ENCODE measurements at regions not wholly inside any gene's neighbourhood (a gene's known extent, or its start where the extent isn't known, plus 50 kb on each side); places are given as distances from the start of the nearest gene placed in this dataset.
A peak's percentile ranks its signal among the peaks of the same experiment; 100 is the strongest.
"Not testable (repeated sequence)": the region's sequence is repeated elsewhere in the genome, so short reads cannot be mapped to it uniquely, and the experiment has no call there.

DNA sequence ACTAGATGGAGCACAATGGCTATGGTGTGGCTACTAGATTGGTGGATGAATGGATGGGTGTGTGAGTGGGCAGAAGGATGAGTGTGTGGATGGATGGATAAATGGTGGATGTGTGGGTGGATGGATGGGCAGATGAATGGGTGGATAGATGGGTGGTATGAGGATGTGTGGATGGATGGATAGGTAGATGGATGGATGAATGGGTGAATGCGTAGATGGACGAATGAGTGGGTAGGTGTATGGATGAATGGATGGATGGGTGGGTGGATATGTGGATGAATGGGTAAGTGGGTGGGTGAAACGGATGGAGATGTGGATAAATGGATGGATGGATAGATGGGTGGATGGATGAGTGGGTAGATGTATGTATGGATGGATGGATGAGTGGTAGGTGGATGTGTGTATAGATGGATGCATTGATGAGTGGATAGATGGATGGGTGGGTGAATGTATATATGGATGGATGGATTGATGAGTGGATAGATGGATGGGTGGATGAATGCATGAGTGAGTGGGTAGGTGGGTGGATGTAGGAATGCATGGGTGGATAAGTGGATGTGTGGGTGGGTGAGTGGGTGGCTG, 114.2 kb downstream of the TEX29 start:
- TF ChIP-seq POLR2A (IDR thresholded peaks at IDR 0.05) = no peak
- TF ChIP-seq, protein P1, sequence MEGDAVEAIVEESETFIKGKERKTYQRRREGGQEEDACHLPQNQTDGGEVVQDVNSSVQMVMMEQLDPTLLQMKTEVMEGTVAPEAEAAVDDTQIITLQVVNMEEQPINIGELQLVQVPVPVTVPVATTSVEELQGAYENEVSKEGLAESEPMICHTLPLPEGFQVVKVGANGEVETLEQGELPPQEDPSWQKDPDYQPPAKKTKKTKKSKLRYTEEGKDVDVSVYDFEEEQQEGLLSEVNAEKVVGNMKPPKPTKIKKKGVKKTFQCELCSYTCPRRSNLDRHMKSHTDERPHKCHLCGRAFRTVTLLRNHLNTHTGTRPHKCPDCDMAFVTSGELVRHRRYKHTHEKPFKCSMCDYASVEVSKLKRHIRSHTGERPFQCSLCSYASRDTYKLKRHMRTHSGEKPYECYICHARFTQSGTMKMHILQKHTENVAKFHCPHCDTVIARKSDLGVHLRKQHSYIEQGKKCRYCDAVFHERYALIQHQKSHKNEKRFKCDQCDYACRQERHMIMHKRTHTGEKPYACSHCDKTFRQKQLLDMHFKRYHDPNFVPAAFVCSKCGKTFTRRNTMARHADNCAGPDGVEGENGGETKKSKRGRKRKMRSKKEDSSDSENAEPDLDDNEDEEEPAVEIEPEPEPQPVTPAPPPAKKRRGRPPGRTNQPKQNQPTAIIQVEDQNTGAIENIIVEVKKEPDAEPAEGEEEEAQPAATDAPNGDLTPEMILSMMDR (IDR thresholded peaks at IDR 0.05) = no peak
- intact Hi-C loops (cut with DNase I; ENCODE audit: low total_unique reads) = no loop called here
- no peak overlapping the region for H3K4me3 ChIP-seq (ENCODE audit: low read depth, poor library complexity, severe bottlenecking)
- WGBS, 2 donors = 48 to 65% methylated on average over 3 of the region's 3 CpGs
- DNase-seq (ENCODE audit: low spot score in 2 of 2) = no peak

DNA sequence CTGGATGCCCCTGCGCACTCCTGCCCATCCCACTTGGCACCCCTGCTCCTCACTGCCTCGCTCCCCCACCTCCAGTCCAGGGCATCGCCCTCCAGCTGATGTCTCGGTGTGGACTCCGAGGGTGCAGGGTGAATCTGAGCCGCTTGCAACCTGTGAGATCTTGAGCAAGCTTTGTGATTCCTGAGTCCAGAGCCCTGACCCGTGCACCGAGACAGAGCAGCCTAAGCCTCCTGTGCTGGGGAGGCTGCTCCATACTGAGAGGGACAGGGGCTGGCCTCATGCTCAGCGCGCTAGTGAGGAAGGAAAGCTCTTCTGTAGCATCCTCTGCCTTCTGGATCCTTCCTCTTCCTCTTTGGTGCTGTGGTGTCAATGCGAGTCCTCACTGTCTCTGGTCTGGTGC, 116.0 kb downstream of the TEX29 start:
- WGBS, 2 donors = 80 to 81% methylated on average over 11 of the region's 11 CpGs
- intact Hi-C loops (cut with DNase I; ENCODE audit: low total_unique reads) = no loop called here
- DNase-seq (ENCODE audit: low spot score in 2 of 2) = no peak
- TF ChIP-seq, protein P1 (IDR thresholded peaks at IDR 0.05) = no peak
- no peak for TF ChIP-seq POLR2A (IDR thresholded peaks at IDR 0.05)
- H3K4me3 ChIP-seq (ENCODE audit: low read depth, poor library complexity, severe bottlenecking) = no peak overlapping the region

DNA sequence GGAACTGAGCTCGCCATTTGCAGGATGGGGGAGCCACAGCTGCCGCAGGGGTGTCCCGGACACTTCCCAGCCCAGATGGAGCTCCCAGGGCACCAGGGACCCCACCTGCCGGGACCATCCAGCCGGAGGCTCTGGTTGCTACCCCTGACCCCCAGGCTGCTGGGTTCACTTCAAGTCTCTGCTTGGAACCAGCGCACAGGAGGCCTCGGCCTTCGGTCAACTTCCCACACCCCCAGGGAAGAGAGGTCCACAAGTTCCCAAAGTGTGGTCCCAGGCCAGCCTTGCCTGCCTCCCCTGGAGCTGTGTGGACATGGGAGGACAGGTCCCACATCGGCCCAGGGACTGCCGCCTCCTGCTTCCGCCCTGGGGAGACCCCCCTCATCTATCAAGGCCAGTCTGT, 117.0 kb downstream of the TEX29 start:
- intact Hi-C loops (cut with DNase I; ENCODE audit: low total_unique reads) = no loop called here
- TF ChIP-seq POLR2A (IDR thresholded peaks at IDR 0.05) = no peak
- TF ChIP-seq, protein P1 (IDR thresholded peaks at IDR 0.05) = no peak
- 81 to 90% methylated on average over 6 to 9 of the region's 11 CpGs for WGBS, 2 donors
- DNase-seq (ENCODE audit: low spot score in 2 of 2) = no peak
- no peak overlapping the region for H3K4me3 ChIP-seq (ENCODE audit: low read depth, poor library complexity, severe bottlenecking)

DNA sequence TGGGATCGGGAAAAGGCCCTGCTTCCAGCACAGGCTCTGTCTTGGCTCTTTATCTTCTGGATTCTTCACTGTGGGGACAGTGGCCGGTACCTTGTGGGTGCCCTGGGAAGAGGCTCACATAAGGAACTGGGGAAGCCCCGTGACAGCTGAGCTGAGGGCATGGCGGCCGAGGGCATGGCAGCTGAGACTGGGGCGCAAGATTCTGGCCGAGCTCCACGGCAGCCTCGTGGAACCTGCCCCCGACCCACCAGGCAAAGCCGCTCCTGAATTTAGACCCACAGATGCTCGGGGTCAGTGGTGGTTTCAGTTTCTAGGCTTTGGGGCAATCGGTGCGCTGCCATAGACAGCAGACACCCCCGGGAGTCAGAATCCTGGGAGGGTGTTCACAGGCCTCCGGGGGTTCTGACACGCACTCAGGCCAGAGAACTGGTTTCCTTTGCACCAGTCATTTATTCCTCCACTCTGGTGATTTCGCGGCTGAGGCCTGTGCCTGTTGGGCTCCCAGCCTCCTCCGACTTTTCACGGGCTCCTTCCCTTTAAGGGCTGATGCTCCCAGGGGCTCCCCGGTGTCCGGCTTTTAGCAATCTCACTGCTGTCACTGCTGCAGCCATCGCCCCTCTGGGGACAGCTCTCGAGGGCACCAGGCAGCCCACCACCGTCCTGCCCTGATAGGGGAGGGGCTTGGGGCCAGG, 117.6 kb downstream of the TEX29 start:
- TF ChIP-seq, protein P1 (IDR thresholded peaks at IDR 0.05) = no peak
- no peak for TF ChIP-seq POLR2A (IDR thresholded peaks at IDR 0.05)

DNA sequence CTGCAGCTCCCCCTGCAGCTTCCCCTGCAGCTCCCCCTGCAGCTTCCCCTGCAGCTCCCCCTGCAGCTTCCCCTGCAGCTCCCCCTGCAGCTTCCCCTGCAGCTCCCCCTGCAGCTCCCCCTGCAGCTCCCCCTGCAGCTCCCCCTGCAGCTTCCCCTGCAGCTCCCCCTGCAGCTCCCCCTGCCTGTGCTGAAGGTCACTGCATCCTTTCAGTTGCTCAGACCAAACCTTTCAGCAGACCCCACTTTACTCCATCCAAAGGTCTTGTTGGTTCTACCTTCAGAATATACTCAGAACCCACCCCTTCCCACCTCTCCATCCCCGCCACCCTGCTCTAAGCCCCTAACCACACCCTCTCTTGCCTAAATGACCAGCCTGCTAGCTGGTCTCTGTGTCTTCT, 120.0 kb downstream of the TEX29 start:
- intact Hi-C loops (cut with DNase I; ENCODE audit: low total_unique reads); H3K4me3 ChIP-seq (ENCODE audit: low read depth, poor library complexity, severe bottlenecking): not testable (repeated sequence)
- 71 to 72% methylated on average over 1 of the region's 1 CpG for WGBS, 2 donors
- DNase-seq (ENCODE audit: low spot score in 2 of 2) = peak in 1 of 2 donors; percentile 15

More for the DNA sequence above, 117.6 kb downstream of the TEX29 start:
- no peak overlapping the region for H3K4me3 ChIP-seq (ENCODE audit: low read depth, poor library complexity, severe bottlenecking)
- 86 to 87% methylated on average over 24 to 26 of the region's 26 CpGs for WGBS, 2 donors
- intact Hi-C loops (cut with DNase I; ENCODE audit: low total_unique reads) = no loop called here
- no peak for DNase-seq (ENCODE audit: low spot score in 2 of 2)

DNA sequence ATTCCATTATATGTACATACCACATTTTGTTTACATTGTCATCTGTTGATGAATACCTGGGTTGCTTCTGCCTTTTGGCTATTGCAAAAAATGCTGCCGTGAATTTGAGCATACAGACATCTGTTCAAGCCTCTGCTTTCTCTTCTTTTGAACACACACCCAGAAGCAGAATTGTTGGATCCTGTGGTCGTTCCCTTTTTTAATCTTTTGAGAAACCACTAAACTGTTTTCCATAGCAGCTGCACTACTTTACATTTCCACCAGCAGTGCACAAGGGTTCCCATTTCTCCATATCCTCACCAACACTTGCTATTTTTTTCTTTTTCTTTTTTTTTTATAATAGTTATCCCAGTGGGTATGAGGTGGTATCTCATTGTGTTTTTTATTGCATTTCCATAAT, 123.5 kb downstream of the TEX29 start:
- WGBS, 2 donors = 74 to 77% methylated on average over 2 of the region's 2 CpGs
- no peak for DNase-seq (ENCODE audit: low spot score in 2 of 2)
- TF ChIP-seq, protein P1 (IDR thresholded peaks at IDR 0.05) = no peak
- TF ChIP-seq POLR2A (IDR thresholded peaks at IDR 0.05) = no peak

More for the DNA sequence above, 123.5 kb downstream of the TEX29 start:
- no peak overlapping the region for H3K4me3 ChIP-seq (ENCODE audit: low read depth, poor library complexity, severe bottlenecking)
- intact Hi-C loops (cut with DNase I; ENCODE audit: low total_unique reads) = no loop called here
